ENCODE measurements at regions not wholly inside any gene's neighbourhood (a gene's known extent, or its start where the extent isn't known, plus 50 kb on each side); places are given as distances from the start of the nearest gene placed in this dataset.

DNA sequence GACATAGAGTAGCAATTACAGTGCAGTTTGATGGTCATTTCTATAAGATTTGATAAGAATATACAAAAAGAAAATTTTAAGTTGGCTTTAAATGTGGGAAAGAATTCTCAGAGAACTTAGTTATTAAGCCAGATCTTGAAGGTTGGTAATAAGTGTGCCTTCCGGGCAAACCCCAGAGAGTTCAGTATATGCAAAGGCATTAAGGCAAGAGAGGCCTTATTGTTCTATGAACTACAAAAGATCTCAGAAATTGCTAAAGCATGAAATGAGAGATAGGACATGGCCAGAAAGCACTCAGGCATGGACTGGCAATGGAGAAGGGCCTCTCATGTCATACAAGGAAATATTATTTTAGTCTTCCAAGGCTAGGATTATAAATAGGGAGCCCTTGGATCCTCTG lies 390.2 kb upstream of the C1orf87 start:
- no peak for DNase-seq (ENCODE audit: low spot score)
- H3K27me3 ChIP-seq (replicated peaks; ENCODE audit: insufficient read depth, low read depth, low read length, poor library complexity): peaks cover 10% of the 10 kb centered on the region
- ChIA-PET CTCF (no interaction called here), POLR2A (ENCODE audit: low non-redundant PET) (no interaction called here)
- no TSS peak for BruUV-seq (replicated peaks)
- no peak overlapping the region for H3K27ac ChIP-seq (ENCODE audit: low read depth, low read length, poor library complexity, severe bottlenecking)
- H3K9me3 ChIP-seq (ENCODE audit: low read depth, low read length, poor library complexity, severe bottlenecking): no peaks in the 10 kb centered on the region
- no peak overlapping the region for H3K4me3 ChIP-seq (ENCODE audit: low read depth, low read length, poor library complexity, severe bottlenecking)
- intact Hi-C loops (cut with micrococcal nuclease; ENCODE audit: unreplicated experiment): no loop called here
- TF ChIP-seq, protein P1, sequence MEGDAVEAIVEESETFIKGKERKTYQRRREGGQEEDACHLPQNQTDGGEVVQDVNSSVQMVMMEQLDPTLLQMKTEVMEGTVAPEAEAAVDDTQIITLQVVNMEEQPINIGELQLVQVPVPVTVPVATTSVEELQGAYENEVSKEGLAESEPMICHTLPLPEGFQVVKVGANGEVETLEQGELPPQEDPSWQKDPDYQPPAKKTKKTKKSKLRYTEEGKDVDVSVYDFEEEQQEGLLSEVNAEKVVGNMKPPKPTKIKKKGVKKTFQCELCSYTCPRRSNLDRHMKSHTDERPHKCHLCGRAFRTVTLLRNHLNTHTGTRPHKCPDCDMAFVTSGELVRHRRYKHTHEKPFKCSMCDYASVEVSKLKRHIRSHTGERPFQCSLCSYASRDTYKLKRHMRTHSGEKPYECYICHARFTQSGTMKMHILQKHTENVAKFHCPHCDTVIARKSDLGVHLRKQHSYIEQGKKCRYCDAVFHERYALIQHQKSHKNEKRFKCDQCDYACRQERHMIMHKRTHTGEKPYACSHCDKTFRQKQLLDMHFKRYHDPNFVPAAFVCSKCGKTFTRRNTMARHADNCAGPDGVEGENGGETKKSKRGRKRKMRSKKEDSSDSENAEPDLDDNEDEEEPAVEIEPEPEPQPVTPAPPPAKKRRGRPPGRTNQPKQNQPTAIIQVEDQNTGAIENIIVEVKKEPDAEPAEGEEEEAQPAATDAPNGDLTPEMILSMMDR (conservative IDR thresholded peaks at IDR 0.05; ENCODE audit: low read depth, low read length): no peak
- H3K36me3 ChIP-seq (ENCODE audit: insufficient read depth, low read length, poor library complexity, severe bottlenecking): no peaks in the 10 kb centered on the region
- no peaks in the 10 kb centered on the region for H3K4me1 ChIP-seq (ENCODE audit: insufficient read depth, low read length, poor library complexity, severe bottlenecking)

DNA sequence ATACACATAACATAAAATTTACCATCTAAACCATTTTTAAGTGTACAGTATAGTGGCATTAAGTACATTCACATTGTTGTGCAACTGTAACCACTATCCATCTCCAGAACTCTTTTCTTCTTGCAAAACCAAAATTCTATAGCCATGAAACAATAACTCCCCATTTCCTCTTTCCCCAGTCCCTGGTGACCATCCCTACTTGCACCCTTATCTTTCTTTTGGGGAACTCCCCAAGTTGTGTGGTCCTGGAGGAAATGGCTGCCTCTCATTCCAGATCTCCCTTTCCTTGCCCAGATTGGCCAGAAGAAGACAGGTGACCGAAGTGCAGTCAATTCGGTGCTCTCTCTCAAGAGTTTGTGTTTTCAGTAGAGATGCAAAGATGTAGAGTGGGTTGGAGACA lies 389.6 kb upstream of the C1orf87 start:
- no peaks in the 10 kb centered on the region for H3K36me3 ChIP-seq (ENCODE audit: insufficient read depth, low read length, poor library complexity, severe bottlenecking)
- CTCF ChIA-PET: no interaction called here
- DNase-seq (ENCODE audit: low spot score): no peak
- no peak for TF ChIP-seq EZH2 (IDR thresholded peaks at IDR 0.05; ENCODE audit: borderline replicate concordance, low read depth, low read length, poor library complexity, severe bottlenecking)
- TF ChIP-seq, protein P1 (conservative IDR thresholded peaks at IDR 0.05; ENCODE audit: low read depth, low read length): no peak
- H3K4me1 ChIP-seq (ENCODE audit: insufficient read depth, low read length, poor library complexity, severe bottlenecking): no peaks in the 10 kb centered on the region
- no peak overlapping the region for H3K4me3 ChIP-seq (ENCODE audit: low read depth, low read length, poor library complexity, severe bottlenecking)
- H3K9me3 ChIP-seq (ENCODE audit: low read depth, low read length, poor library complexity, severe bottlenecking): no peaks in the 10 kb centered on the region
- intact Hi-C loops (cut with micrococcal nuclease; ENCODE audit: unreplicated experiment): no loop called here
- H3K27me3 ChIP-seq (replicated peaks; ENCODE audit: insufficient read depth, low read depth, low read length, poor library complexity): peaks cover 10% of the 10 kb centered on the region
- BruUV-seq (replicated peaks): no TSS peak
- POLR2A ChIA-PET (ENCODE audit: low non-redundant PET): no interaction called here
- no peak overlapping the region for H3K27ac ChIP-seq (ENCODE audit: low read depth, low read length, poor library complexity, severe bottlenecking)

DNA sequence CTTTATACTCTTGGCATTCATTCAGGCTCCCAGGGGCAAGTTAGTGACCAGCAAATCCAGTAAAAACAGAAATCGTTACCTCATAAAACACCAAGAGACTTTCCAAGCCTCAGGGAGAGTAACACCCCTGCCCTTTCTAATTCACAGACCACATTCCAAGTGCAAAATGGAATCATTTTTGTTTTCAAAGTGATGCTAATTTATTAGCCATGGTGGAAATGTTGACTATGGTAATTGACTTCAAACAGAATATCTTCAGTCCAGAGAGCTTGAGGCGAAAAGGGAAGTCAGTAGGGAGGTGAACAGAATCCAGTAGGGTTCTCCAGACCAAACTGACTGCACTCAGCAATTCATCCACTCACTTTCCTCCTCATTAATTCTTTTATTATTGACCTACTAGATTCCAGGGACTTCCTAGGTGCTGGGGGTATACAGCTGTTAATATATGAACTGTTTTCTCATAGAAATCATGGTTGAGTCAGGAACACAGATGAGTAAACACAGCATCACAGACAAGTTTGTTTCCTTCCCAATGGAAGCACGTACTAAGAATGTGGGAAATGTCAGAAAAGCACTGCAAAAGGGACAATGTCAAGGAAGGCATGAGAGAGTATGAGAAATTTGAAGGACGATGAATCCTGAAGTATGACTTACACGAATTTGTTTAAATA lies 388.5 kb upstream of the C1orf87 start:
- no peaks in the 10 kb centered on the region for H3K36me3 ChIP-seq (ENCODE audit: insufficient read depth, low read length, poor library complexity, severe bottlenecking)
- no TSS peak for BruUV-seq (replicated peaks)
- no peak overlapping the region for H3K27ac ChIP-seq (ENCODE audit: low read depth, low read length, poor library complexity, severe bottlenecking)
- intact Hi-C loops (cut with micrococcal nuclease; ENCODE audit: unreplicated experiment): no loop called here
- H3K4me1 ChIP-seq (ENCODE audit: insufficient read depth, low read length, poor library complexity, severe bottlenecking): no peaks in the 10 kb centered on the region
- H3K27me3 ChIP-seq (replicated peaks; ENCODE audit: insufficient read depth, low read depth, low read length, poor library complexity): peaks cover 10% of the 10 kb centered on the region
- ChIA-PET CTCF (no interaction called here), POLR2A (ENCODE audit: low non-redundant PET) (no interaction called here)
- no peak for DNase-seq (ENCODE audit: low spot score)
- H3K4me3 ChIP-seq (ENCODE audit: low read depth, low read length, poor library complexity, severe bottlenecking): no peak overlapping the region
- TF ChIP-seq EZH2 (IDR thresholded peaks at IDR 0.05; ENCODE audit: borderline replicate concordance, low read depth, low read length, poor library complexity, severe bottlenecking): no peak
- TF ChIP-seq, protein P1 (conservative IDR thresholded peaks at IDR 0.05; ENCODE audit: low read depth, low read length): no peak
- peaks cover 3% of the 10 kb centered on the region for H3K9me3 ChIP-seq (ENCODE audit: low read depth, low read length, poor library complexity, severe bottlenecking)

All from A673 (cell line).